Esophagus (tissue), 2 donors: ENCODE measurements at regions not wholly inside any gene's neighbourhood (a gene's known extent, or its start where the extent isn't known, plus 50 kb on each side); places are given as distances from the start of the nearest gene placed in this dataset.

Source experiments
- H3K27ac ChIP-seq, 2 donors: one replicate each; pipeline ENCODE4 v1.5.1; 2013; ENCODE audit warnings: low read depth in 2 of 2, mild to moderate bottlenecking in 2 of 2, inconsistent platforms in 1 of 2, low read length in 1 of 2, moderate library complexity in 1 of 2
- H3K27me3 ChIP-seq, 2 donors: one replicate each; pipeline ENCODE4 v1.6.1; 2013; ENCODE audit warnings: low read length in 2 of 2, control low read depth in 1 of 2, mild to moderate bottlenecking in 1 of 2; ENCODE audit not compliant: insufficient read depth in 2 of 2, control insufficient read depth in 1 of 2
- H3K36me3 ChIP-seq, 2 donors: one replicate each; pipeline ENCODE4 v1.6.1; 2013; ENCODE audit warnings: low read length in 1 of 2; ENCODE audit not compliant: control insufficient read depth in 2 of 2, insufficient read depth in 2 of 2
- H3K4me1 ChIP-seq, 2 donors: one replicate each; pipeline ENCODE4 v1.6.1; 2013; ENCODE audit warnings: low read length in 1 of 2; ENCODE audit not compliant: control insufficient read depth in 2 of 2, insufficient read depth in 2 of 2
- H3K4me3 ChIP-seq, 2 donors: one replicate each; pipeline ENCODE4 v1.5.1; 2013; ENCODE audit warnings: low read length in 2 of 2, mild to moderate bottlenecking in 2 of 2, low read depth in 1 of 2, moderate library complexity in 1 of 2
- H3K9me3 ChIP-seq, 2 donors: one replicate each; pipeline ENCODE4 v1.6.1; 2013; ENCODE audit warnings: mild to moderate bottlenecking in 2 of 2, low read depth in 1 of 2, low read length in 1 of 2, moderate library complexity in 1 of 2; ENCODE audit not compliant: control insufficient read depth in 2 of 2, insufficient read depth in 1 of 2
- WGBS, 2 donors: extraction: QIAGEN DNeasy Blood & Tissue Kit; methylation state at CpG; one replicate each; pipeline ENCODE4 v1.1.7; 2013; 5-methylcytosine and 5-hydroxymethylcytosine counted together
- donor health status: healthy with polysubstance abuse.
- donor health status: Bipolar disorder and iron deficiency.

DNA sequence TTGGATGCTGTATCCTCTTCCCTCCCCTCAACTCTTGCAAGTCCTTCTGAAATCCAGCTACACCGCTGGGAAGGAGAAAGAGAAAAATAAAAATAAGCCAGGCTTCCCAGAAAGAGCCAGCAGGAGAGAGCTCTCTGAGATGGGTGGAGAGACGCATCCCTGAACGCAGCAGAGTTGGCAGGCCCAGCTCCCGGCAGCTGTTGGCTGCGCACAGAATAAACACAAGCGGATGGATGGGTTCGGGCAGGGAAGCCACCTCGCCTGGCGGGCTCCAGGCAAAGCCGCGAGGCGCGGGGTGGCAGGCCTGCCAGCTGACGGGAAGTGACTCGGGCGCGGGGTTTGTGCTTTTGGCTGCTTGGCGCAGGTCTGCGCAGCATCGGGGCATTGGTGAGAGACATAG is 537.7 kb downstream of the MIAT start:
- no peaks in the 10 kb centered on the region for H3K36me3 ChIP-seq
- peak overlapping the region in 1 of 2 donors; percentile 30 for H3K27ac ChIP-seq
- WGBS, 2 donors: 32 to 53% methylated on average over 20 of the region's 20 CpGs
- H3K4me1 ChIP-seq: no peaks in the 10 kb centered on the region
- H3K27me3 ChIP-seq: no peaks in the 10 kb centered on the region
- no peaks in the 10 kb centered on the region for H3K9me3 ChIP-seq
- H3K4me3 ChIP-seq: no peak overlapping the region

DNA sequence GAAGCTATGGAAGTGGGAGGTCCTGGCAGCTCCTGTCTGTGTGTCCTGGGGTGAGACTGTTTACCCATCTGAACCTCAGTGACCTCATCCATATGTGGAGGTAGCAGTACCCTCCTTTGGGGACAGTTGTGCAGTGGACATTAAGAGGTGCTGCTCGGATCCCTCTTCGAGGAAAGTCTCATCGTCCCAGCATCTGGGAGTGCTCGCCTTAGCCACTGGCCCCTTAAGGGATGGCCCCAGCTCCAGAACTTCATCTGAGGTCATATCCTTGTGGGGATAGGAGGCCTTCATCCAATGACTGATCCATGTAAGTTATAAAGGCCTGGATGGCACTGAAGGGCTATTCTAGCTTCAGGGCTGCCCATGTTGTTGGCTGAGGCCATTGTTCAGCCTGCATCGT is 538.1 kb downstream of the MIAT start:
- H3K27ac ChIP-seq: peak overlapping the region in 1 of 2 donors; percentile 30

DNA sequence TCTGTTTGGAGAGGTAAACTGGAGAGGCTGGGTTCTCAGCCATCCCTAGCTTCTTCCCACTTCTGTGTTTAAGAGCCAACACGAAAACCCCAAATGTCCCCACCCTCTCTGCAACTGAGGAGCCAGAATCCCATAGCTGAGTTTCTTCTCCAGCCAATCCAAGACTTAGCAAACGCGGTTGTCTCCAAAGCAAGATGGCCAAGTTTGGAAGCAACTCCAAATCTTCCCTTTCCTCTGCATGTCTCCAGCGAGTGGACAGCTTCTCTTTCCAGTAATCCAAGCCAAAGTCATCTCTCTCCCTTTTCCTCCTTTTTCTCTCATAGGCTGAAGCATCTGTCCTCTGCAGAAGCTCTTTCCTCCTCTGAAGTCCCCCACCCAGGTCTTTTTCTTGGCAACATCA is 539.2 kb downstream of the MIAT start:
- Histone ChIP-seq H3K27me3 (no peaks in the 10 kb centered on the region), H3K36me3 (no peaks in the 10 kb centered on the region), H3K27ac (no peak overlapping the region), H3K9me3 (no peaks in the 10 kb centered on the region), H3K4me1 (no peaks in the 10 kb centered on the region), H3K4me3 (no peak overlapping the region)
- WGBS, 2 donors: 50 to 68% methylated on average over 4 of the region's 4 CpGs

More for the DNA sequence above, 538.1 kb downstream of the MIAT start:
- H3K4me3 ChIP-seq: no peak overlapping the region
- H3K27me3 ChIP-seq: no peaks in the 10 kb centered on the region
- no peaks in the 10 kb centered on the region for H3K9me3 ChIP-seq
- WGBS, 2 donors: 73 to 94% methylated on average over 5 of the region's 5 CpGs
- no peaks in the 10 kb centered on the region for H3K4me1 ChIP-seq
- H3K36me3 ChIP-seq: no peaks in the 10 kb centered on the region

DNA sequence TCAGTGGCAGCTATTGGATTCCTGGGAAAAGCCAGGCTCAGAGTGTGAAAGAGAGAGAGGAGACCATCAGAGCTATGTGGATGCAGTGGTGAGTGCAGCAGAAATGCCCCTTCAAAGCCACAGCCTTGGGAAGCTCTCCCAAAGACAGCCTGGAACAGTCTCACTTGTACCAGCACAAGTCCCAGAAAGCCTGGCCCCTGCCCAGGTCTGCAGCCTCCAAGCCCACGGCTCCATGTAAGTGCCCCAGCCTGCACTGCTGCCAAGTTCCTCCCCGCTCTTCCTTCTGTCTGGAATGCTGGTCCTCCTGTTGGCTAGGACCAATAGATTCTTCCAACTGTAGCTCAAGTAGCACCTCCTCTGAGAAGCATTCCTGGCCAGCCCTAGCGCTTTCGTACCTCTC is 539.7 kb downstream of the MIAT start:
- H3K9me3 ChIP-seq: no peaks in the 10 kb centered on the region
- H3K4me1 ChIP-seq: no peaks in the 10 kb centered on the region
- WGBS, 2 donors: 79 to 82% methylated on average over 4 of the region's 4 CpGs
- H3K27me3 ChIP-seq: no peaks in the 10 kb centered on the region
- no peak overlapping the region for H3K27ac ChIP-seq
- H3K4me3 ChIP-seq: no peak overlapping the region
- no peaks in the 10 kb centered on the region for H3K36me3 ChIP-seq

DNA sequence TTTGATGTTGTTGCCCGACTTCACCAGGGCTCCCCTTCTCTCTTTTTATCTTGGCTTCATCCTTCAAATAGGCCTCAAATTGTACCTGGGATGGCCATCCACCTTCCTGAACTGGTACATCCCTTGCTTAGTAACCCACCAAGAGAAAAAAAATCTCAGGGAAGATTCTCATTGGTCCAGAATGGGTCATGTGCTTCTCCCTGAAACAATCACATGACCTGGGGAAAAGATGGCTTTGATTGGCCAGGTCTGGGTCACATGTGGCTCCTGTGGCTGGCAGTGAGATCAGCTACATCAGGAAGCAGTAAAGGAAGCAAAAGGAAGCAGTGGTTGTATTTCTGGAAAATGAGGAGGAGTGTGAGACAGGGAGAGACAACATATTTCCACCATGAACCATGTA is 540.2 kb downstream of the MIAT start:
- H3K9me3 ChIP-seq: no peaks in the 10 kb centered on the region
- H3K36me3 ChIP-seq: no peaks in the 10 kb centered on the region
- WGBS, 2 donors: 89% methylated on average over 1 of the region's 1 CpG

DNA sequence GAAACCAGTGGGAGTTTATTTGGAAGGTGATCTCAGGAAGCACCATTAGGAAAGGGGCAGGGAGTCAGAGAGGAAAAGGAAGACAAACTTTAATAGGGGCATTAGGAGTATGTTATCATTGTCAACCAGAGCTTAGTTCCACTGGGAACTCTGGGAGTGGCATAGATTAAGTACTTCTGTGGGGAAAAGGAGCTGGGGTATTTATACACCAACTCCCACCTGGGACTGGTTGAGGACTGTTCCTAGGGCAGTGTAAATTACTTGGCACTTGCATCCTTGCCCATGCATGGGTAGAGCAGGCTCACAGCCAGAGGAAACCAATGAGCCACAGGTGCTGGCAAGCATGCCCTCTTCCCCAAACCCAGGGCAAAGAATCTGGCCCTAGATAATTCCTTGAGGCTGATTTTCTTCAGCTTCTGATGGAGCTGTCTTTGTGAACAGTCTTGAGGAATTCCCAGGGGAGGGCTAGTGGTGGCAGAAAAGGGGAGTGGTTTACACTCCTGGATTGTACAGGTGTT is 541.2 kb downstream of the MIAT start:
- Histone ChIP-seq H3K27ac (no peak overlapping the region), H3K9me3 (no peaks in the 10 kb centered on the region), H3K27me3 (no peaks in the 10 kb centered on the region), H3K36me3 (no peaks in the 10 kb centered on the region), H3K4me1 (peaks cover 0 to 3% of the 10 kb centered on the region in 2 donors), H3K4me3 (no peak overlapping the region)

More for the DNA sequence above, 540.2 kb downstream of the MIAT start:
- no peak overlapping the region for H3K4me3 ChIP-seq
- no peak overlapping the region for H3K27ac ChIP-seq
- no peaks in the 10 kb centered on the region for H3K27me3 ChIP-seq
- no peaks in the 10 kb centered on the region for H3K4me1 ChIP-seq

DNA sequence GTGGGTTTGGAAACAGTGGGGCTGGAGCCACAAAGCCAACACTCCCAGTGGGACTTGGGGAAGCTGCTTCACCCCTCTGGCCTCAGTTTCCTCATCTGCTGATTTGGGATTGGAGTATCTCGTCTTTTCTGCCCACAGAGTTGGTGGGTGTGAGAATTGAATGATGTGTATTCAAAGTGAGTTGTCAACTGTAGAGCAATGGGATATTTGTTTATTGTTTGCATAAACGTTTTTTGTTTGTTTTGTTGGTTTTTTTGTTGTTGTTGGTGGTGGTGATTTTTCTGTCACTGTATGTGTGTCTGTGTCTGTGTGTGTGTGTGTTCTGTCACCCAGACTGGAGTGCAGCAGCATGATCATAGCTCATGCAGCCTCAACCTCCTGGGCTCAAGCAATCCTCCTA is 542.0 kb downstream of the MIAT start:
- 53 to 63% methylated on average over 2 of the region's 2 CpGs for WGBS, 2 donors
- peaks cover 0 to 4% of the 10 kb centered on the region in 2 donors for H3K4me1 ChIP-seq
- no peaks in the 10 kb centered on the region for H3K27me3 ChIP-seq
- H3K27ac ChIP-seq: no peak overlapping the region
- no peaks in the 10 kb centered on the region for H3K9me3 ChIP-seq
- no peaks in the 10 kb centered on the region for H3K36me3 ChIP-seq
- no peak overlapping the region for H3K4me3 ChIP-seq

DNA sequence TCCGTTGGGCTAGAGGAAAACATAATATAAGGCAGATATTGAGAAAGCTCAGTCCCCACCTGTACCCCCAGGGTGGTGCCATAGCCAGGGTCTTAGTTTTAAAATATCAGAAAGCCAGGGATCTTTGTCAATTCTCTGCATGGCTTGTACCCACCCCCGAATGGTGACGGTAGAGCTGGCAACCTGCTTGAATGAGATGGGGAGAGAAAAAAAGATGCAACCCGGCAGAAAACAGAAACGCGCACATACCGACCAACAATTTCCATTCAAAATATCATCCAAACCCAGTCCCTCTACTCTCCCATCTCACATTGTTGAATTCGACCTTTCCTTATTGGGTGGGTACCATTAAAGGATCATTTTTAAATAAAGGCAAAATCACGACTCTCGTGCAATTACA is 543.9 kb downstream of the MIAT start:
- Histone ChIP-seq H3K9me3 (no peaks in the 10 kb centered on the region), H3K36me3 (no peaks in the 10 kb centered on the region), H3K27me3 (no peaks in the 10 kb centered on the region), H3K4me1 (peaks cover 3 to 4% of the 10 kb centered on the region in 2 donors), H3K27ac (no peak overlapping the region), H3K4me3 (no peak overlapping the region)
- WGBS, 2 donors: 86 to 88% methylated on average over 10 of the region's 10 CpGs

DNA sequence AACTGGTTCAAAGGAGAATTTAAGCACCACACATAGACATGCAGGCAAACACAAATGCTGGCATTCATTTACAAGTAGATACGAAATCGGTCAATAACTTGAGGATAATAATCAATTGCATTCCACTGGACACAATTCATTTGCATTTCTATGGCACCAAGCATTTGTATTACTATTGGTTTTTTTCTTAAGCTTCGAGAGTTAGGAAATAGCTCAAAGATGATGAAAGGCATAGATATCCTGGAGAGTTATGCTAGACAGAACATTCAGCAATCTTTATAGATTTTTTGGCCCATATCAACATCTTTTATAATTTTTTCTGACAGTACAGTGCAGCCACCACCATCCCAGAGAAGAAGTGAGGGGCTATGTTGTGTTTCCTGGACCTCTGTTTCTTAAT is 544.4 kb downstream of the MIAT start:
- WGBS, 2 donors: 87 to 92% methylated on average over 3 of the region's 3 CpGs
- H3K27me3 ChIP-seq: no peaks in the 10 kb centered on the region
- H3K27ac ChIP-seq: no peak overlapping the region
- H3K4me3 ChIP-seq: no peak overlapping the region
- H3K4me1 ChIP-seq: peaks cover 3 to 4% of the 10 kb centered on the region in 2 donors
- no peaks in the 10 kb centered on the region for H3K9me3 ChIP-seq
- no peaks in the 10 kb centered on the region for H3K36me3 ChIP-seq

DNA sequence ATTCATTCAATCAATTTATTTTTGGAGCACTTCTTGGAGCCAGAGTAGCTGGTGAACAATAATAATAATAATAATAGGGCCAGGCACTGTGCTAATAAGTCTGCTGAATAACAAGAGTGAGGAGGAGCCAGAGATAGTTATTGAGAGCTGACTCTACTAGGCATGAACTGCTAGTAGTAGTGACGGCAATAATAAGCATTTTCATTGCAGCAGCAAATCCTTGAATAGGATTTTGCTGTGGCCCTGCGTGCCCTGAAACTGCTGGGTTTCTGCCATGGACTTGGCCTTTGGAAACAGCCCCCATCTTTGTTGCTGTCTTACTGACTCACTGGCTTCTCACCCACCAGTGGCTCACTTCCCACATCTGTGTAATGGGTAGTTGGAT is 545.9 kb downstream of the MIAT start:
- Histone ChIP-seq H3K36me3 (no peaks in the 10 kb centered on the region), H3K4me3 (no peak overlapping the region), H3K27me3 (no peaks in the 10 kb centered on the region), H3K4me1 (peaks cover 4% of the 10 kb centered on the region in 2 donors), H3K9me3 (no peaks in the 10 kb centered on the region), H3K27ac (peak overlapping the region; percentile 26 to 73)
- 43 to 57% methylated on average over 2 of the region's 2 CpGs for WGBS, 2 donors
